ENCODE measurements at regions not wholly inside any gene's neighbourhood (a gene's known extent, or its start where the extent isn't known, plus 50 kb on each side); places are given as distances from the start of the nearest gene placed in this dataset.

- TF ChIP-seq CTCF (optimal IDR thresholded peaks at IDR 0.05 in 1 of 3, IDR thresholded peaks at IDR 0.05 in 1 of 3, conservative IDR thresholded peaks at IDR 0.05 in 1 of 3; ENCODE audit: extremely low read depth in 1 of 3, insufficient read depth in 2 of 3, low read length in 3 of 3), result no peak
- no peak for TF ChIP-seq EZH2 (IDR thresholded peaks at IDR 0.05; ENCODE audit: low read length)
Observed at GRCh38 chr22:26906464-26906863, 249.1 kb downstream of the MIAT start.

Measured in keratinocyte (primary cell).